ENCODE measurements at regions not wholly inside any gene's neighbourhood (a gene's known extent, or its start where the extent isn't known, plus 50 kb on each side); places are given as distances from the start of the nearest gene placed in this dataset.
A peak's percentile ranks its signal among the peaks of the same experiment; 100 is the strongest.

DNA sequence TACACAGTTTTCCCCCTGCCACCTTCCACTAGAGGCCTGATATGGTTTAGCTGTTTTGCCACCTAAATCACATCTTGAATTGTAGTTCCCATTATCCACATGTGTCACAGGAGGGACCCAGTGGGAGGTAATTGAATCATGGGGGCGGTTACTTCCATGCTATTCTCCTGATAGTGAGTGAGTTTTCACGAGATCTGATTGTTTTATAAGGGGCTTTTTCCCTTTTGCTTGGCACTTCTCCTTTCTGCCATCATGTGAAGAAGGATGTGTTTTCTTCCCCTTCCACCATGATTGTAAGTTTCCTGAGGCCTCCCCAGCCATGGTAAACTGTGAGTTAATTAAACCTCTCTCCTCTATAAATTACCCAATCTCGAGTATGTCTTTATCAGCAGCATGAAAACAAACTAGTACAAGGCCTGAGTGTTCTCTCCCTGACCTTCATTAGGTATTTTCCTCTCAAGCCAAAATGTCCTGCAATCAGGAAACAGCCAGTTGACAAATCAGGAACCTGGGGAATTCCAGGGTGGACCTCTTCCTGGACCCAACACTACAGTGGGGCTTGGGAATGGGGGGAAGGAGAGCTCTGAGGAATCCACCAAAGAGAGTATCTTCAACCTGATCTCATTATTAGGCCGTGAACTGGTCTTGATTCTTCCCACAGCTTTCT, 129.9 kb downstream of the TXNL1 start:
- 49 to 73% methylated on average over 4 of the region's 4 CpGs for WGBS, 2 donors
- Histone ChIP-seq H3K4me3 (replicated peaks in 1 of 3) (no peak overlapping the region), H3K4me1 (peaks cover 21 to 22% of the 10 kb centered on the region in 2 donors), H3K27me3 (no peaks in the 10 kb centered on the region), H3K9me3 (no peaks in the 10 kb centered on the region), H3K36me3 (no peaks in the 10 kb centered on the region), H3K27ac (peak overlapping the region in 2 of 3 donors; percentile 55 to 61)
- DNase-seq: no peak
- intact Hi-C loops (cut with DNase I): no loop called here
- TF ChIP-seq, protein P1, sequence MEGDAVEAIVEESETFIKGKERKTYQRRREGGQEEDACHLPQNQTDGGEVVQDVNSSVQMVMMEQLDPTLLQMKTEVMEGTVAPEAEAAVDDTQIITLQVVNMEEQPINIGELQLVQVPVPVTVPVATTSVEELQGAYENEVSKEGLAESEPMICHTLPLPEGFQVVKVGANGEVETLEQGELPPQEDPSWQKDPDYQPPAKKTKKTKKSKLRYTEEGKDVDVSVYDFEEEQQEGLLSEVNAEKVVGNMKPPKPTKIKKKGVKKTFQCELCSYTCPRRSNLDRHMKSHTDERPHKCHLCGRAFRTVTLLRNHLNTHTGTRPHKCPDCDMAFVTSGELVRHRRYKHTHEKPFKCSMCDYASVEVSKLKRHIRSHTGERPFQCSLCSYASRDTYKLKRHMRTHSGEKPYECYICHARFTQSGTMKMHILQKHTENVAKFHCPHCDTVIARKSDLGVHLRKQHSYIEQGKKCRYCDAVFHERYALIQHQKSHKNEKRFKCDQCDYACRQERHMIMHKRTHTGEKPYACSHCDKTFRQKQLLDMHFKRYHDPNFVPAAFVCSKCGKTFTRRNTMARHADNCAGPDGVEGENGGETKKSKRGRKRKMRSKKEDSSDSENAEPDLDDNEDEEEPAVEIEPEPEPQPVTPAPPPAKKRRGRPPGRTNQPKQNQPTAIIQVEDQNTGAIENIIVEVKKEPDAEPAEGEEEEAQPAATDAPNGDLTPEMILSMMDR (IDR thresholded peaks at IDR 0.05): no peak
- TF ChIP-seq POLR2A (IDR thresholded peaks at IDR 0.05): no peak

DNA sequence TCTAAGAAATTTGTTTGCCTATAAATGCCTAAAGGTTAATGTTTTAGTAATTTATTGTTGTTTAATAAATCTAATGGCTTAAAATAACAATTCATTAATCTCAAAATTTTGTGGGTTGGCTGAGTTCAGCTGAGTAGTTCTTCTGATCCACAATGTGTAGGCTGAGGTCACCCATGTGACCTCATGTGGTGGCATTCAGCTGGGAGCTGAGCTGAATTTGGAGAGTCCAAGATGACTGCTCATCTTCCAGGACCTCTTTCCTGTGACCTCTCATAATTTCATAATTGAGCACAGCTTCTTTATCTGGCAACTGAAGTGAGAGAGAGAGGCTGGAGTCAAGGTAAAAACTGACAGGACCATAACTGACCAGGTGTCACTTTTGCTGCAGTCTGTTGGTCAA, 132.4 kb downstream of the TXNL1 start:
- Histone ChIP-seq H3K4me3 (replicated peaks in 1 of 3) (no peak overlapping the region), H3K27ac (no peak overlapping the region), H3K36me3 (no peaks in the 10 kb centered on the region), H3K9me3 (no peaks in the 10 kb centered on the region), H3K27me3 (no peaks in the 10 kb centered on the region), H3K4me1 (peaks cover 20 to 22% of the 10 kb centered on the region in 2 donors)
- intact Hi-C loops (cut with DNase I): no loop called here
- no peak for DNase-seq
- TF ChIP-seq, protein P1 (IDR thresholded peaks at IDR 0.05): no peak
- no peak for TF ChIP-seq POLR2A (IDR thresholded peaks at IDR 0.05)

DNA sequence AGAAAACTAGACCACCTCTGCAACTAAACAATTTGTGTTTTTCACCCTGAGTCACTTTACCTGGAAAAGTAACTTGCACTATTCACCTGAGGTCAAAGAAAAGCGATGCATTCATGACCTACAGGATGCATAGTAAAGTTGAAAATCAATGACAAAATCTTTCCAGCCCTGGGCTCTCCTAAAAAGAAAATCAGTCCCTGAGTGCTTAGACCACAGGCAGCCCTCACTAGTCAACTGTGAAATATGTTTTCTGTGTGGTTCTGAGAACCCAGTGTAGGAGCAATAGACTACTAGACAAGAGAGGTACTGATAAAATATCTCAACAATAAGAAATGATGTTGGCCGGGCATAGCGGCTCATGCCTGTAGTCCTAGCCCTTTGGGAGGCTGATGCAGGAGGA, 133.1 kb downstream of the TXNL1 start:
- no peak overlapping the region for H3K27ac ChIP-seq
- H3K27me3 ChIP-seq: no peaks in the 10 kb centered on the region
- H3K9me3 ChIP-seq: no peaks in the 10 kb centered on the region
- H3K4me1 ChIP-seq: peaks cover 13 to 16% of the 10 kb centered on the region in 2 donors
- DNase-seq: no peak
- TF ChIP-seq, protein P1 (IDR thresholded peaks at IDR 0.05): no peak
- TF ChIP-seq POLR2A (IDR thresholded peaks at IDR 0.05): no peak
- 78 to 89% methylated on average over 3 of the region's 3 CpGs for WGBS, 2 donors
- H3K36me3 ChIP-seq: no peaks in the 10 kb centered on the region
- intact Hi-C loops (cut with DNase I): no loop called here
- H3K4me3 ChIP-seq (replicated peaks in 1 of 3): no peak overlapping the region

DNA sequence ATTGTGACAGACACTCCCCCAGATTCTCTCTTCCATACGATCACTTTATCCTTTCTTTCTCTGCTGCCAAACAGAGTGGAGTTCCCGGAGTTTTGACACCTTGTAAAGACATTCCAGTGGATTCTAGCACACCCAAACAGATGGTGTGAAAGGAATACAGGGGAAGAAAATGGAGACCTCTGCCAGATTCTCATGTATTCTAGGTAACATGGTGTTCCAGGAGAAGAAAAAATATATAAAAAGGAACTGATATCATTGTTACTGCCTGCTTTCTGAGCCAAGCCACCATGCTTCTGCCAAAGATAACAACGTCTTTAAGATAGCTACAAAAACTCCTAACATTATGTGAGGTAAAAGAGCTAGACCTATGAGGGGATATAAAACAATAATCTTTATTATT, 136.5 kb downstream of the TXNL1 start:
- no peaks in the 10 kb centered on the region for H3K4me1 ChIP-seq
- WGBS, 2 donors: 62 to 78% methylated on average over 3 of the region's 3 CpGs
- H3K4me3 ChIP-seq (replicated peaks in 1 of 3): no peak overlapping the region
- H3K27ac ChIP-seq: no peak overlapping the region
- no peaks in the 10 kb centered on the region for H3K9me3 ChIP-seq
- no peaks in the 10 kb centered on the region for H3K36me3 ChIP-seq
- intact Hi-C loops (cut with DNase I): no loop called here
- no peak for DNase-seq
- no peaks in the 10 kb centered on the region for H3K27me3 ChIP-seq
- TF ChIP-seq POLR2A (IDR thresholded peaks at IDR 0.05): no peak
- TF ChIP-seq, protein P1 (IDR thresholded peaks at IDR 0.05): no peak

DNA sequence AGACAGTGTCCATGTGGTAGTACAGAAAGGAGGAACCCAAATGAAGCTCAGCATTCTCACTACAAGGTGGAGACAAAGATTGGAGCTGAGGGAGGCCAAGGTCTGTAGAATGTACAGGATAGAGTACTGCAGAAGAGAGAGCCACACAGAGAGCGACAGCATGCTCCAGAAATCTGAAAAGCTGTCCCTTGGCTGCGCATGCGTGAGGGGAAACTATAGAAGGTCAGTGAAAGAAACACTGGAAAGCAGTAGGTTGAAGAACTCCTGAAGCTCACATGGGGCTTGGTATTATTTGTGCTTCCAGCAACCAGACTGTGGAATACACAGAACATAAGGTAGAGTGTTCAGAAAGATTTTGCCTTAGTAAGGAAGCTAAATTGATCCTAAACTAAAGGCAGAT, 142.5 kb downstream of the TXNL1 start:
- Histone ChIP-seq H3K4me1 (no peaks in the 10 kb centered on the region), H3K4me3 (replicated peaks in 1 of 3) (no peak overlapping the region), H3K9me3 (no peaks in the 10 kb centered on the region), H3K36me3 (no peaks in the 10 kb centered on the region), H3K27me3 (no peaks in the 10 kb centered on the region), H3K27ac (no peak overlapping the region)
- 80 to 94% methylated on average over 3 of the region's 3 CpGs for WGBS, 2 donors
- no peak for DNase-seq
- intact Hi-C loops (cut with DNase I): no loop called here
- TF ChIP-seq POLR2A (IDR thresholded peaks at IDR 0.05): no peak
- TF ChIP-seq, protein P1 (IDR thresholded peaks at IDR 0.05): no peak
